ENCODE measurements at regions not wholly inside any gene's neighbourhood (a gene's known extent, or its start where the extent isn't known, plus 50 kb on each side); places are given as distances from the start of the nearest gene placed in this dataset.

- DNase-seq (ENCODE audit: low read depth) = no peak
- no peak overlapping the region for H3K4me3 ChIP-seq (ENCODE audit: low read depth, low read length)
Measured at GRCh38 chr10:112098682-112099081, 84.9 kb downstream of the GPAM start.
